PC-3 (cell line): ENCODE measurements at regions not wholly inside any gene's neighbourhood (a gene's known extent, or its start where the extent isn't known, plus 50 kb on each side); places are given as distances from the start of the nearest gene placed in this dataset.

ENCODE experiments used
- ATAC-seq: fragments of 200-7000 bp; cut with Tn5 transposase; 2 replicates; pipeline ENCODE4 v1.9.1; 2020; ENCODE audit warnings: mild to moderate bottlenecking, moderate library complexity
- BruUV-seq: library from RNA; stranded (reverse); fragments of 400-500 nt; replicated peaks from 2 replicates; lab custom pipeline; 2021; lab: Mats Ljungman, UMichigan
- CTCF ChIA-PET: fragments of 300-600 bp; sonication (Branson Sonifier 250); formaldehyde crosslinking; loops from one replicate; lab custom pipeline; 2022; ENCODE audit warnings: antibody characterized with exemption; lab: Charles Lee
- POLR2A ChIA-PET: fragments of 300-600 bp; sonication (Branson Sonifier 250); formaldehyde crosslinking; loops from one replicate; lab custom pipeline; 2022; ENCODE audit warnings: antibody characterized with exemption; ENCODE audit not compliant: unreplicated experiment; lab: Charles Lee
- DNase-seq: peaks from one replicate; pipeline ENCODE4 v3.0.0-alpha.2; 2015
- H2AFZ ChIP-seq: fragments of 300-600 bp; sonication (generic); 2 replicates; pipeline ENCODE4 v1.6.0; 2016; ENCODE audit warnings: antibody characterized with exemption, low read length
- H3F3A ChIP-seq: fragments of 300-600 bp; sonication (generic); one replicate; pipeline ENCODE4 v1.6.0; 2017; ENCODE audit warnings: antibody characterized with exemption, low read length, control low read depth, mild to moderate bottlenecking; ENCODE audit not compliant: unreplicated experiment
- H3K27ac ChIP-seq: fragments of 300-600 bp; sonication (generic); 2 replicates; pipeline ENCODE4 v1.5.1; 2016; ENCODE audit warnings: mild to moderate bottlenecking, low read length
- H3K27me3 ChIP-seq: fragments of 300-600 bp; sonication (generic); 2 replicates; pipeline ENCODE4 v1.6.1; 2016; ENCODE audit warnings: low read length, mixed read lengths
- H3K36me3 ChIP-seq: fragments of 300-600 bp; sonication (generic); 2 replicates; pipeline ENCODE4 v1.6.1; 2016; ENCODE audit warnings: low read depth, mixed run types, low read length, mixed read lengths
- H3K4me1 ChIP-seq: fragments of 300-600 bp; sonication (generic); 2 replicates; pipeline ENCODE4 v1.5.1; 2016; ENCODE audit warnings: low read length; ENCODE audit not compliant: insufficient read depth
- H3K4me2 ChIP-seq: fragments of 300-600 bp; sonication (generic); 2 replicates; pipeline ENCODE4 v1.6.0; 2016; ENCODE audit warnings: low read length
- H3K4me3 ChIP-seq: fragments of 300-600 bp; sonication (generic); 2 replicates; pipeline ENCODE4 v1.5.1; 2016; ENCODE audit warnings: mild to moderate bottlenecking, low read length, mixed read lengths
- H3K79me2 ChIP-seq: fragments of 300-600 bp; sonication (generic); 2 replicates; pipeline ENCODE4 v1.6.1; 2017; ENCODE audit warnings: low read length, mixed read lengths
- H3K9ac ChIP-seq: fragments of 300-600 bp; sonication (generic); 2 replicates; pipeline ENCODE4 v1.6.0; 2016; ENCODE audit warnings: mild to moderate bottlenecking, low read length
- H3K9me2 ChIP-seq: fragments of 300-600 bp; sonication (generic); replicated peaks from 2 replicates; pipeline ENCODE4 v1.6.1; 2016; ENCODE audit warnings: mixed run types, low read length, mixed read lengths
- H3K9me3 ChIP-seq: fragments of 300-600 bp; sonication (generic); 2 replicates; pipeline ENCODE4 v1.6.1; 2016; ENCODE audit warnings: low read length, mixed read lengths
- H4K20me1 ChIP-seq: fragments of 300-600 bp; sonication (generic); 2 replicates; pipeline ENCODE4 v1.6.1; 2016; ENCODE audit warnings: low read length, mixed read lengths
- EZH2 ChIP-seq: fragments of 300-600 bp; sonication (generic); IDR thresholded peaks from one replicate; pipeline ENCODE4 v1.6.1; 2017; ENCODE audit warnings: antibody characterized with exemption, mild to moderate bottlenecking, low read length; ENCODE audit not compliant: unreplicated experiment
- EZH2phosphoT487 ChIP-seq: fragments of 300-600 bp; sonication (generic); IDR thresholded peaks from 2 replicates; pipeline ENCODE4 v1.6.1; 2018; ENCODE audit warnings: mild to moderate bottlenecking, antibody characterized with exemption, low read length, borderline replicate concordance
- intact Hi-C: fragments of 100-400 bp; cut with micrococcal nuclease; formaldehyde crosslinking; loops from 2 replicates; pipeline ENCODE4 v1.9.0; 2023
- TF ChIP-seq, protein P1 (sequence below): fragments of 300-600 bp; sonication (generic); conservative IDR thresholded peaks from 2 replicates; pipeline ENCODE4 v1.5.1; 2017; ENCODE audit warnings: antibody characterized with exemption, low read depth, mild to moderate bottlenecking, low read length

DNA sequence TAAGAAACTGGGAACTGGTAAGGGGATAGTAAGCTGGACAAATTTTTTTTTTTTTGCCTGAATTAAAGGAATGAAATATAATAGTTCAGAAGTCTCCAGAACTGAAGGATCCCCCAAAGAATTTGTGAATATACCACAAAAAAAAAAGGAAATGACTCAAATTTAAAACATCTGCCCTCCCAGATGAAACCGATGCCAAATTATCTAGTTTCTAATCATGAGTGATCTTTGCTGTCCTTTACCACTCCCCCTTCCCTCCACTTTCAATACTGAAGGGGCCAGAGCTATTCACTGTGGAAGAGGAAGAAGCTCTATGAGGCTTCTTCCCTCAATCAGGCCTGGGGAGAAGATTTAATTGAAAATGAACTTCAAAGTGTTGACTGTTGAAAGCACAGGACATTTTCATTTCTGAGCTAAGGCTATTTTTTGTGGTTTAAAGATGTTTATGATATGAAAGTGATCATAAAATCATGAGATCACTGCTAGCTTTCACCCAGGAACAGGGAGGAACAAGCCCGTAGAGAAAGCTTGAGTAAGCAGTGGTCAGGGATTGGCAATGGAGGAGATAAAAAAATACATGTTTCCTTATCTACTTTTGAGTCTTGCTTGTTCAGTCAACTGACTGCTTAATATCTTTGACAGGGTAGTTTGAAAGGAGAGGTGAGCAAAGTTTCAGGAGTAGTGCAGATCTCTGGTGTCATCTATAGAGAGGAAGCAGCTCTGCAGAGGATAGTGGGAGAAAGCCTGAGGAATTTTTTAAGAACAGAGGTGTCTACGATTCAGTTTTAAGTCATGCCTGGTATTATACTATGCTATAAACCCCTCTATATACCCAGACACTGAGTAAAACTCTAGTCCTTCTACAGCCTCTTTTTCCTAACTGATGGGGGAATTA lies 409.5 kb upstream of the FIGN start:
- H2AFZ ChIP-seq = no peak overlapping the region
- H3K4me3 ChIP-seq = no peak overlapping the region
- H3K4me2 ChIP-seq = no peak overlapping the region
- intact Hi-C loops = no loop called here
- DNase-seq = no peak
- no peak overlapping the region for H3K9ac ChIP-seq
- no peaks in the 10 kb centered on the region for H3K9me2 ChIP-seq
- no TSS peak for BruUV-seq
- no peaks in the 10 kb centered on the region for H3K36me3 ChIP-seq
- peaks cover 17% of the 10 kb centered on the region for H3K27me3 ChIP-seq
- H3K9me3 ChIP-seq = no peaks in the 10 kb centered on the region
- ATAC-seq = no peak
- TF ChIP-seq EZH2phosphoT487 (no peak), EZH2 (no peak)
- TF ChIP-seq, protein P1, sequence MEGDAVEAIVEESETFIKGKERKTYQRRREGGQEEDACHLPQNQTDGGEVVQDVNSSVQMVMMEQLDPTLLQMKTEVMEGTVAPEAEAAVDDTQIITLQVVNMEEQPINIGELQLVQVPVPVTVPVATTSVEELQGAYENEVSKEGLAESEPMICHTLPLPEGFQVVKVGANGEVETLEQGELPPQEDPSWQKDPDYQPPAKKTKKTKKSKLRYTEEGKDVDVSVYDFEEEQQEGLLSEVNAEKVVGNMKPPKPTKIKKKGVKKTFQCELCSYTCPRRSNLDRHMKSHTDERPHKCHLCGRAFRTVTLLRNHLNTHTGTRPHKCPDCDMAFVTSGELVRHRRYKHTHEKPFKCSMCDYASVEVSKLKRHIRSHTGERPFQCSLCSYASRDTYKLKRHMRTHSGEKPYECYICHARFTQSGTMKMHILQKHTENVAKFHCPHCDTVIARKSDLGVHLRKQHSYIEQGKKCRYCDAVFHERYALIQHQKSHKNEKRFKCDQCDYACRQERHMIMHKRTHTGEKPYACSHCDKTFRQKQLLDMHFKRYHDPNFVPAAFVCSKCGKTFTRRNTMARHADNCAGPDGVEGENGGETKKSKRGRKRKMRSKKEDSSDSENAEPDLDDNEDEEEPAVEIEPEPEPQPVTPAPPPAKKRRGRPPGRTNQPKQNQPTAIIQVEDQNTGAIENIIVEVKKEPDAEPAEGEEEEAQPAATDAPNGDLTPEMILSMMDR = no peak
- no peaks in the 10 kb centered on the region for H3K79me2 ChIP-seq
- H3F3A ChIP-seq = no peaks in the 10 kb centered on the region
- H4K20me1 ChIP-seq = no peaks in the 10 kb centered on the region
- CTCF ChIA-PET = no interaction called here
- POLR2A ChIA-PET = no interaction called here
- H3K27ac ChIP-seq = no peak overlapping the region
- H3K4me1 ChIP-seq = no peaks in the 10 kb centered on the region

DNA sequence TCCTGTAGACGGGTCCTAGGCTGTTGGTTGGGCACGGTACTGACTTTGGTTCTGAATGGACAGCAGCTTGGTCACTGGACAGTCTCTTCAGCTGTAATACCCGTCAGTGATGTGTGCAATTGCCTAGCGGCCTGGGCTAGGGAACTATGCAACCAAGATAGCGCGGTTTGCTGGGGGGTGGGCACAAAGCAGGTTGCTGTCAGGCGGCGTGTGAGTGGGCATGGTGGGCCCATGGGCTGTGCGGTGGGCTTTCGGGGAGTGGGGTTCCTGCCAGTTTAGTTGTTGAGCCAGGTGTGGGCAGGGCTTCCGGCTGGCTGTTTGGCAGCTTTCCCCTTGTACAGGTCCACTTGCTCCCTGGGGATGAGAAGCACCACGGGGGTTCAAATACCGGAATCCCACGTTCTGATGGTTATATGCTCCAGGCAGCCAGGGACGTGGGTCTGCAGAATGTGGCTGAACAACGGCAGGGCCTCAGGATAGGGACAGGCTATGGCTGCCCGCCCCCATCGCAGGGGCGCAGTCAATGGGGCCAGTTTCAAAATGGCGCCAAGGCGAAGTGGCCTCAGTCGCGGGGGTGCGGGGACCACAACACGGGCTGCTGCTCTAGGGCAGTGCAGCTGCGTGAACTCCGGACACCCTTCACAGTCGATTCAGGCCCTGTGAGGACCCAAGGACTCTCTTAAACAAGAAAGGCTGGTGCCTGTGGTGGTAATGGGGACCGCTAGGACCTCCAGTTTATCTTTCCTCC lies 407.5 kb upstream of the FIGN start:
- Histone ChIP-seq H3K9me3 (no peaks in the 10 kb centered on the region), H3K27ac (no peak overlapping the region), H3K27me3 (peaks cover 20% of the 10 kb centered on the region), H3F3A (no peaks in the 10 kb centered on the region), H3K4me2 (no peak overlapping the region), H2AFZ (no peak overlapping the region), H3K36me3 (no peaks in the 10 kb centered on the region), H3K9ac (no peak overlapping the region), H4K20me1 (no peaks in the 10 kb centered on the region), H3K4me1 (no peaks in the 10 kb centered on the region), H3K79me2 (no peaks in the 10 kb centered on the region), H3K9me2 (no peaks in the 10 kb centered on the region), H3K4me3 (no peak overlapping the region)
- no peak for DNase-seq
- CTCF ChIA-PET = no interaction called here
- ATAC-seq = no peak
- no peak for TF ChIP-seq EZH2phosphoT487
- no peak for TF ChIP-seq EZH2
- TF ChIP-seq, protein P1 = no peak
- intact Hi-C loops = no loop called here
- POLR2A ChIA-PET = no interaction called here
- no TSS peak for BruUV-seq
